CD4-positive, alpha-beta T cell (primary cell): ENCODE measurements at regions not wholly inside any gene's neighbourhood (a gene's known extent, or its start where the extent isn't known, plus 50 kb on each side); places are given as distances from the start of the nearest gene placed in this dataset.

ENCODE experiments used
- ATAC-seq: fragments of 200-7000 bp; cut with Tn5 transposase; one replicate; pipeline ENCODE4 v1.10.0; 2022; ENCODE audit warnings: mild to moderate bottlenecking; ENCODE audit not compliant: poor library complexity
- CTCF ChIA-PET: fragments of 350-600 bp; sonication (Branson Sonifier 250); formaldehyde crosslinking; loops from one replicate; lab custom pipeline; 2021; ENCODE audit warnings: antibody characterized with exemption, inconsistent platforms; lab: Charles Lee
- POLR2A ChIA-PET: fragments of 350-600 bp; sonication (Branson Sonifier 250); formaldehyde crosslinking; loops from one replicate; lab custom pipeline; 2021; ENCODE audit warnings: antibody characterized with exemption, inconsistent platforms; lab: Charles Lee
- DNase-seq, 14 experiments: peaks; one replicate each; pipeline ENCODE4 v3.0.0-alpha.2; 2013 to 2020; ENCODE audit warnings: mixed read lengths in 2 of 14
- H3K27ac ChIP-seq, 2 donors: one replicate each; pipeline versions ENCODE4 v1.5.1 to v1.7.0; 2013; ENCODE audit warnings: low read length in 2 of 2, low read depth in 1 of 2, mild to moderate bottlenecking in 1 of 2
- H3K27me3 ChIP-seq, 2 experiments: 1 replicate in 1 of 2; 2 replicates in 1 of 2; pipeline versions ENCODE4 v1.6.1 to v1.7.0; 2013; ENCODE audit warnings: low read length in 2 of 2, control low read depth in 1 of 2, mild to moderate bottlenecking in 1 of 2, moderate library complexity in 1 of 2; ENCODE audit not compliant: insufficient read depth in 2 of 2, control insufficient read depth in 1 of 2
- H3K36me3 ChIP-seq: one replicate; pipeline ENCODE4 v1.6.1; 2013; ENCODE audit warnings: low read length, control low read depth; ENCODE audit not compliant: insufficient read depth
- H3K4me1 ChIP-seq: one replicate; pipeline ENCODE4 v1.6.1; 2013; ENCODE audit warnings: low read length, control low read depth; ENCODE audit not compliant: insufficient read depth
- H3K4me3 ChIP-seq: one replicate; pipeline ENCODE4 v1.5.1; 2013; ENCODE audit warnings: mild to moderate bottlenecking, low read length, moderate library complexity
- H3K9me3 ChIP-seq, 2 experiments: 1 replicate in 1 of 2; 2 replicates in 1 of 2; pipeline versions ENCODE4 v1.6.1 to v1.7.0; 2013; ENCODE audit warnings: low read length in 2 of 2, mild to moderate bottlenecking in 2 of 2, control low read depth in 1 of 2, moderate library complexity in 1 of 2; ENCODE audit not compliant: control insufficient read depth in 1 of 2, insufficient read depth in 1 of 2
- H3K27ac Mint-ChIP-seq: one replicate; pipeline ENCODE4 v1.8.0; 2020; ENCODE audit warnings: mixed read lengths
- H3K27me3 Mint-ChIP-seq: one replicate; pipeline ENCODE4 v1.8.0; 2021; ENCODE audit warnings: mixed read lengths
- H3K36me3 Mint-ChIP-seq: one replicate; pipeline ENCODE4 v1.8.0; 2021; ENCODE audit warnings: low read depth, mixed read lengths
- H3K4me1 Mint-ChIP-seq: one replicate; pipeline ENCODE4 v1.8.0; 2021; ENCODE audit warnings: low read depth, mixed read lengths
- H3K4me3 Mint-ChIP-seq: one replicate; pipeline ENCODE4 v1.8.0; 2020; ENCODE audit warnings: mild to moderate bottlenecking, mixed read lengths
- H3K9me3 Mint-ChIP-seq: one replicate; pipeline ENCODE4 v1.8.0; 2020; ENCODE audit warnings: mixed read lengths
- intact Hi-C, 2 experiments: fragments of 100-400 bp; cut with DNase I in 1 of 2; cut with micrococcal nuclease in 1 of 2; formaldehyde crosslinking; loops; one replicate each; pipeline versions ENCODE4 v1.15.1 to v1.9.0; 2023 to 2025; cut with DNase I, micrococcal nuclease
- TF ChIP-seq, protein P1 (sequence below): fragments of 200-600 bp; IDR thresholded peaks from one replicate; pipeline ENCODE4 v1.8.0; 2022; ENCODE audit warnings: antibody characterized with exemption, mild to moderate bottlenecking

DNA sequence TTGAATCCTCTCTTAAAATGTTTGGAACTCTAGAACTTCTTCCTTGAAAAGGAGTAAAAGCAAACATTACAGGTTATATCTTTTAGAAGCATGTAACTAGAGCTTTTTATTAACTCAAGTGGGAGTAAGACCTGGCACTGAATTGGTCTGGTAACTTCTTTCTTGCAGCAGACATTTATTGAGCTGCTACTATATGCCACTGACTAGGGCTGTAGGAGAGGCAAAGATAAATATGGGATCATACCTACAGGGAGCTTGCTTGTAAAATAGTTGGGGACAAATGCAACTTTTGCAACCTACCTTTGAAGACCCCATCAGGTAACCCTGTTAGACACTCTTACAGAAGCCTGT, 231.9 kb upstream of the TUT7 start:
- no peaks in the 10 kb centered on the region for H3K4me1 ChIP-seq
- Mint-ChIP-seq H3K27me3 (peaks cover 4% of the 10 kb centered on the region), H3K27ac (no peak overlapping the region), H3K4me1 (no peaks in the 10 kb centered on the region), H3K9me3 (no peaks in the 10 kb centered on the region), H3K4me3 (no peak overlapping the region), H3K36me3 (no peaks in the 10 kb centered on the region)
- POLR2A ChIA-PET: no interaction called here
- intact Hi-C loops: no loop called here
- H3K9me3 ChIP-seq: no peaks in the 10 kb centered on the region
- H3K4me3 ChIP-seq: no peak overlapping the region
- DNase-seq (no peak), ATAC-seq (no peak)
- CTCF ChIA-PET: no interaction called here
- no peaks in the 10 kb centered on the region for H3K36me3 ChIP-seq
- no peaks in the 10 kb centered on the region for H3K27me3 ChIP-seq
- H3K27ac ChIP-seq: no peak overlapping the region
- TF ChIP-seq, protein P1, sequence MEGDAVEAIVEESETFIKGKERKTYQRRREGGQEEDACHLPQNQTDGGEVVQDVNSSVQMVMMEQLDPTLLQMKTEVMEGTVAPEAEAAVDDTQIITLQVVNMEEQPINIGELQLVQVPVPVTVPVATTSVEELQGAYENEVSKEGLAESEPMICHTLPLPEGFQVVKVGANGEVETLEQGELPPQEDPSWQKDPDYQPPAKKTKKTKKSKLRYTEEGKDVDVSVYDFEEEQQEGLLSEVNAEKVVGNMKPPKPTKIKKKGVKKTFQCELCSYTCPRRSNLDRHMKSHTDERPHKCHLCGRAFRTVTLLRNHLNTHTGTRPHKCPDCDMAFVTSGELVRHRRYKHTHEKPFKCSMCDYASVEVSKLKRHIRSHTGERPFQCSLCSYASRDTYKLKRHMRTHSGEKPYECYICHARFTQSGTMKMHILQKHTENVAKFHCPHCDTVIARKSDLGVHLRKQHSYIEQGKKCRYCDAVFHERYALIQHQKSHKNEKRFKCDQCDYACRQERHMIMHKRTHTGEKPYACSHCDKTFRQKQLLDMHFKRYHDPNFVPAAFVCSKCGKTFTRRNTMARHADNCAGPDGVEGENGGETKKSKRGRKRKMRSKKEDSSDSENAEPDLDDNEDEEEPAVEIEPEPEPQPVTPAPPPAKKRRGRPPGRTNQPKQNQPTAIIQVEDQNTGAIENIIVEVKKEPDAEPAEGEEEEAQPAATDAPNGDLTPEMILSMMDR: no peak

DNA sequence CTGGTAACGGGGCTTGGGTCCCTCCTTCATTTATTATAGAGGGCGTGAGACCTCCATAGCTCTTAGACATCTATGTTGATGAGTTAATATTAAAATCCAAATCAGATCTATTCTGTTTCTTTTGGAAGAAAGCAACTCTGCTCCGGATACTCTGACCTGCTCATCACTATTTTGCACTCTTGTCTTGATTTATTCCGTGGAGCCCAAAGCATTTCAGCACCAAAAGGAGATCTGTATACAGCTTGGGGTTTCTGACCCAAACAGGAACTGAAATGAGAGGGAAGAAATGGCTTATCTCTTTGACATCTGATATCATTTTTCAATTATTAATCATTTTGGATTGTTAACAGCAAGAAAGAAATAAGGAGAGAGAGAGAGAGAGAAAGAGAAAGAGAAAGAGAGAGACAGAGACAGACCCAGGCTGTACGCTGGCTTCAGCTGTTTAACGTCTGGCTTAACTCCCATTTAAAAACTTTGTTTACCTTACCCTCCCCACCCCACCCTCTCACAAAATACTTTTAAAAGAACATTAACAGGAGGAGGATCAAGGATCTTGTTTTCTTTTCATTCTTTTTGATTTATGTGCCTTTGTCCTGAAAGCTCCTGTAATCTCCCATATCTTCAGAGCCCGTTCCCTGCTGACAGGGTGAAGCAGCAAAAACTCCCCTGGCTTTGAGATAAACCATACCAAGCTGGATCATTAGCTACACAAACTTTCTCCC, 231.4 kb upstream of the TUT7 start:
- H3K27ac Mint-ChIP-seq: no peak overlapping the region
- intact Hi-C loops: no loop called here
- no peaks in the 10 kb centered on the region for H3K9me3 ChIP-seq

DNA sequence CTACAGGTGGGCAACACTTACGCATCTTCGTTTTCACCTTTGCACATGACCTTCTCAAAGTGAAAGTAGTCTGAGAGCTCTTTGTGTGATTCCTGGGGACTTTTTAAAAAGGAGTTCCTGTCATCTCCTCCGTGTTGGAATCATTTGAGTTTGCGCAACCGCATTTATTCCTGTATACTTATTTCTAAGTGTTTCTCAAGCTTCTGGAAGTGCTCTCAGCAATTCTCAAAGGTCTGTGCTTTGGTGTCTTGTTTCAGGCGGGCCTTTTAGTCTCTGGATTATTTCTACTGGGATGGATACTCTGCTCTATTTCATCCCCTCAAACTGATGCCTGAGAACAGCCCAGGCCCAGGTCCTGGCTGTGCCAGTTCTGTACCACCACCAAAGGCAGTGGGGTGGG, 226.5 kb upstream of the TUT7 start:
- intact Hi-C loops: no loop called here
- Histone ChIP-seq H3K27me3 (peaks cover 0 to 2% of the 10 kb centered on the region in 2 experiments), H3K9me3 (no peaks in the 10 kb centered on the region), H3K4me3 (no peak overlapping the region), H3K4me1 (no peaks in the 10 kb centered on the region), H3K36me3 (no peaks in the 10 kb centered on the region), H3K27ac (no peak overlapping the region)
- no peaks in the 10 kb centered on the region for H3K9me3 Mint-ChIP-seq
- no peaks in the 10 kb centered on the region for H3K36me3 Mint-ChIP-seq
- no peaks in the 10 kb centered on the region for H3K4me1 Mint-ChIP-seq
- no peak overlapping the region for H3K4me3 Mint-ChIP-seq
- no peak for ATAC-seq
- CTCF ChIA-PET: no interaction called here
- POLR2A ChIA-PET: no interaction called here
- no peak for DNase-seq
- no peak overlapping the region for H3K27ac Mint-ChIP-seq
- peaks cover 10% of the 10 kb centered on the region for H3K27me3 Mint-ChIP-seq
- TF ChIP-seq, protein P1: no peak

More for the DNA sequence above, 231.4 kb upstream of the TUT7 start:
- Mint-ChIP-seq H3K27me3 (peaks cover 4% of the 10 kb centered on the region), H3K4me3 (peak overlapping the region; percentile 60), H3K4me1 (no peaks in the 10 kb centered on the region), H3K36me3 (no peaks in the 10 kb centered on the region), H3K9me3 (no peaks in the 10 kb centered on the region)
- TF ChIP-seq, protein P1: no peak
- ChIA-PET CTCF (no interaction called here), POLR2A (no interaction called here)
- no peak for ATAC-seq
- DNase-seq: no peak
- Histone ChIP-seq H3K4me1 (no peaks in the 10 kb centered on the region), H3K27me3 (no peaks in the 10 kb centered on the region), H3K27ac (no peak overlapping the region), H3K4me3 (no peak overlapping the region), H3K36me3 (no peaks in the 10 kb centered on the region)
